ENCODE measurements at regions not wholly inside any gene's neighbourhood (a gene's known extent, or its start where the extent isn't known, plus 50 kb on each side); places are given as distances from the start of the nearest gene placed in this dataset.

DNA sequence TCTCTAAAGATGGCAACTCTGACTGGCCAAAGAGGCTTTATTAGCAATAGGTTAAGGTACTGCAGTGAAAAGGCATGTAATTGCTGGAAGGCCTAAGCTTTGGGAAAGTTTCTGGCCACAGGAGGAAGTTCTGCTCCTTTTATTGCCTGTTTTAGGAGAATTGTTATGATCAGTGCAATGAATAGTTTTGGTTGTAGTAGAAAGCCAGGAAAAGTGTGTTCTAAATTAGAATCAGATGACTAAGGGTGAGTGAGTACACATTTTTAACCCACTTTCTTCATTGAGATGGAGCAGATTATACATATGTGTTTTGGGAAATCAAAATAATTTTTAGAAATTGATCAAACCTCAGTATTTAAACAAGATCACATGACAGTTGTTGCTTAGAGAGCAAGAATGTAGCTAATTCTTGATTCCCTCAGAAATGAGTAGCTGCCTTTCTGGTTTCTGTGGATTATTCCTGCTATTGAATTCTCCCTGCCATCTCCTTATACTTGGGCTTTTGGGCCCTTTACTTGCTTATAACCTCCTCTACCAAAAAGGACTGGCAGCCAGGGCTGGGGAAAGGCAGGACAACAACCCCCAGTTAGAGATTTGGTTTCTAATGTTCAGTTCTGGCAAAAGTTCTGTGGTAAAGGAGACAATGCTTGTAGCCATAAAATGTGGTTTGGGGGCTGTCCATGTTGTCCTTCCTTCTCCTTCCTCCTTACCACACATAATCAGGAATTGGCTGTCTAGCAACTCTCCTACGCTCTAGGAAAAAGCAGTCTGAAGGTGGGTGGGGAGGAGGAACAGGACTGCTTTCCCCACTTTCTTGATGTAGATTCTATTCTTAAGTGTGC is 217.1 kb downstream of the SLC38A4 start:
- no peak overlapping the region for H3K4me3 ChIP-seq
- TF ChIP-seq, protein P1, sequence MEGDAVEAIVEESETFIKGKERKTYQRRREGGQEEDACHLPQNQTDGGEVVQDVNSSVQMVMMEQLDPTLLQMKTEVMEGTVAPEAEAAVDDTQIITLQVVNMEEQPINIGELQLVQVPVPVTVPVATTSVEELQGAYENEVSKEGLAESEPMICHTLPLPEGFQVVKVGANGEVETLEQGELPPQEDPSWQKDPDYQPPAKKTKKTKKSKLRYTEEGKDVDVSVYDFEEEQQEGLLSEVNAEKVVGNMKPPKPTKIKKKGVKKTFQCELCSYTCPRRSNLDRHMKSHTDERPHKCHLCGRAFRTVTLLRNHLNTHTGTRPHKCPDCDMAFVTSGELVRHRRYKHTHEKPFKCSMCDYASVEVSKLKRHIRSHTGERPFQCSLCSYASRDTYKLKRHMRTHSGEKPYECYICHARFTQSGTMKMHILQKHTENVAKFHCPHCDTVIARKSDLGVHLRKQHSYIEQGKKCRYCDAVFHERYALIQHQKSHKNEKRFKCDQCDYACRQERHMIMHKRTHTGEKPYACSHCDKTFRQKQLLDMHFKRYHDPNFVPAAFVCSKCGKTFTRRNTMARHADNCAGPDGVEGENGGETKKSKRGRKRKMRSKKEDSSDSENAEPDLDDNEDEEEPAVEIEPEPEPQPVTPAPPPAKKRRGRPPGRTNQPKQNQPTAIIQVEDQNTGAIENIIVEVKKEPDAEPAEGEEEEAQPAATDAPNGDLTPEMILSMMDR (IDR thresholded peaks at IDR 0.05; ENCODE audit: control extremely low read depth, extremely low read depth), result no peak
- no peaks in the 10 kb centered on the region for H3K27me3 ChIP-seq (ENCODE audit: control insufficient read depth in 3 of 3, insufficient read depth in 3 of 3, low read length in 2 of 3)
- peak overlapping the region in 1 of 2 donors; percentile 52 for H3K27ac ChIP-seq (ENCODE audit: low read depth in 1 of 2, low read length in 1 of 2)
- peaks cover 0 to 5% (median 0%) of the 10 kb centered on the region in 5 donors for H3K4me1 ChIP-seq (ENCODE audit: control insufficient read depth in 5 of 5, insufficient read depth in 5 of 5, low read length in 5 of 5)
- no peak for DNase-seq
- no peaks in the 10 kb centered on the region for H3K36me3 ChIP-seq (ENCODE audit: control insufficient read depth in 4 of 4, insufficient read depth in 4 of 4, low read length in 4 of 4)
- H3K9me3 ChIP-seq (ENCODE audit: control insufficient read depth in 4 of 4, insufficient read depth in 3 of 4, low read length in 3 of 4), result peaks cover 0 to 5% (median 0%) of the 10 kb centered on the region in 4 donors
- H3K9ac ChIP-seq (ENCODE audit: insufficient read depth in 1 of 2, low read length in 2 of 2), result peak overlapping the region in 1 of 2 donors; percentile 42
- ATAC-seq (ENCODE audit: insufficient read depth, low FRiP score), result no peak
- 38 to 68% methylated on average over 1 of the region's 1 CpG for WGBS, 2 donors

DNA sequence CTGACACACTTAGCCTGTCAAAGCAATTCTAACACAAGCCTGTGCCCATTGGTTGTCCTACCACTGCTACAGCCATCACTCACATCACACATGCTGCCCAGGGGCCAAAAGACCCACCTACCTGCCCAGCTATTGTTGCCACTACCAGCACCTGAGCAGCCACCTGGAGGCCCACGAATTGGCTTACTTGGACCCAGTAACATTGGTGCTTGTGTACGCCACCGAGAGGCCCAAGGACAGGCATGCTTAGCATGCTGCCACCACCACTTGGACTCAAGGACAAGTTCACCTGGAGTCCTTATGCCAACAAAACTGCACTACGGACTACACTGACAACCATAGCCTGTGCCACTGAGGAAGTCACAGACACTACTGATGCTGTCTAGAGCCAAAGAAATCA is 221.1 kb downstream of the SLC38A4 start:
- no peak overlapping the region for H3K4me3 ChIP-seq
- DNase-seq (no peak), ATAC-seq (ENCODE audit: insufficient read depth, low FRiP score) (no peak)
- TF ChIP-seq, protein P1 (IDR thresholded peaks at IDR 0.05; ENCODE audit: control extremely low read depth, extremely low read depth), result no peak
- no peaks in the 10 kb centered on the region for H3K36me3 ChIP-seq (ENCODE audit: control insufficient read depth in 4 of 4, insufficient read depth in 4 of 4, low read length in 4 of 4)
- H3K9ac ChIP-seq (ENCODE audit: insufficient read depth in 1 of 2, low read length in 2 of 2), result no peak overlapping the region
- no peak overlapping the region for H3K27ac ChIP-seq (ENCODE audit: low read depth in 1 of 2, low read length in 1 of 2)
- WGBS, 2 donors, result 94 to 99% methylated on average over 4 of the region's 4 CpGs
- H3K9me3 ChIP-seq (ENCODE audit: control insufficient read depth in 4 of 4, insufficient read depth in 3 of 4, low read length in 3 of 4), result peaks cover 0 to 15% (median 2%) of the 10 kb centered on the region in 4 donors
- H3K4me1 ChIP-seq (ENCODE audit: control insufficient read depth in 5 of 5, insufficient read depth in 5 of 5, low read length in 5 of 5), result peaks cover 0 to 7% (median 0%) of the 10 kb centered on the region in 5 donors
- no peaks in the 10 kb centered on the region for H3K27me3 ChIP-seq (ENCODE audit: control insufficient read depth in 3 of 3, insufficient read depth in 3 of 3, low read length in 2 of 3)

DNA sequence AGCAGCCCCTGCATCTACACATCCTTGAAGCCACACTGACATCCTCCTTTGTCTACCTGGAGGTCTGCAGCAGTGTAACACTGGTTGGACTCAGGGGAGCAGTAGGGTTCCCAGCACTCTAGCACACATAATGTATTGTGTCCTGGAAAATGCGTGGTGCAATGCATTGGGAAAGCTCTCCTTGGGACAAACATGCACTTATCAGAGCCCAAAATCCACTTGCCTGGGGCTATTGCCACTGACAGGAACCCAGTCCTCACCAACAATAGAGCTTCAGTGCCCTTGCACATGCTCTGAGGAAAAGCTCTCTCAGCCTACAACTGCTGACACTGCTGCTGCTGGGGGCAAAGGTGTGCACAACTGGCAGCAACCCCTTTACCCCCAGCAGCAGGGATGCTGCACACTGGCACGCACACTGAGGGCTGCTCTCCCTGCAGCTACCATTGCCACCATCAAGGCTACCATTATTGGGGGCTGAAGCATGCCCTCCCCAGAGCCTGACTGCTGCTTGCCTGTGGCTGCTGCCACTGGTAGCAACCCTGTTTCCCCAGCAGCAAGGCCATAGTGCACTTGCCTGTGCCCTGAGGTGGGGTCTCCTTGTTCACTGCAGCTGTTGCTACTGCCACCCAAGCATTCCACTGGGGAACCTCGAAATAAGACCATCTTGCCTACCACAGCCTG is 221.9 kb downstream of the SLC38A4 start:
- H3K4me3 ChIP-seq, result no peak overlapping the region
- no peak overlapping the region for H3K27ac ChIP-seq (ENCODE audit: low read depth in 1 of 2, low read length in 1 of 2)
- H3K9ac ChIP-seq (ENCODE audit: insufficient read depth in 1 of 2, low read length in 2 of 2), result no peak overlapping the region
- no peaks in the 10 kb centered on the region for H3K27me3 ChIP-seq (ENCODE audit: control insufficient read depth in 3 of 3, insufficient read depth in 3 of 3, low read length in 2 of 3)
- TF ChIP-seq, protein P1 (IDR thresholded peaks at IDR 0.05; ENCODE audit: control extremely low read depth, extremely low read depth), result no peak
- ATAC-seq (ENCODE audit: insufficient read depth, low FRiP score) (no peak), DNase-seq (no peak)
- no peaks in the 10 kb centered on the region for H3K36me3 ChIP-seq (ENCODE audit: control insufficient read depth in 4 of 4, insufficient read depth in 4 of 4, low read length in 4 of 4)
- WGBS, 2 donors, result 96 to 97% methylated on average over 3 of the region's 3 CpGs
- peaks cover 0 to 15% (median 2%) of the 10 kb centered on the region in 4 donors for H3K9me3 ChIP-seq (ENCODE audit: control insufficient read depth in 4 of 4, insufficient read depth in 3 of 4, low read length in 3 of 4)
- peaks cover 0 to 6% (median 0%) of the 10 kb centered on the region in 5 donors for H3K4me1 ChIP-seq (ENCODE audit: control insufficient read depth in 5 of 5, insufficient read depth in 5 of 5, low read length in 5 of 5)
